Fibroblast of pulmonary artery (primary cell): ENCODE measurements at regions not wholly inside any gene's neighbourhood (a gene's known extent, or its start where the extent isn't known, plus 50 kb on each side); places are given as distances from the start of the nearest gene placed in this dataset.

ENCODE experiments used
- DNase-seq: peaks from one replicate; pipeline ENCODE4 v3.0.0-alpha.2; 2010; ENCODE audit warnings: low read depth
- H3K4me3 ChIP-seq: replicated peaks from 2 replicates; pipeline ENCODE4 v1.5.1; 2011; ENCODE audit warnings: low read depth, mild to moderate bottlenecking, control low read depth, low read length, moderate library complexity
- CTCF ChIP-seq: IDR thresholded peaks from 2 replicates; pipeline ENCODE4 v1.5.1; 2011; ENCODE audit warnings: mild to moderate bottlenecking, control low read depth, low read length, inconsistent platforms; ENCODE audit errors: missing control alignments

- H3K4me3 ChIP-seq: no peak overlapping the region
- TF ChIP-seq CTCF: no peak
- no peak for DNase-seq
These were observed 817.9 kb upstream of the ADGRL2 start for GRCh38 chr1:80982831-80983230.

GRCh38 chr1:80973101-80973500 lies 827.6 kb upstream of the ADGRL2 start:
- DNase-seq: no peak
- TF ChIP-seq CTCF: no peak
- no peak overlapping the region for H3K4me3 ChIP-seq

DNA sequence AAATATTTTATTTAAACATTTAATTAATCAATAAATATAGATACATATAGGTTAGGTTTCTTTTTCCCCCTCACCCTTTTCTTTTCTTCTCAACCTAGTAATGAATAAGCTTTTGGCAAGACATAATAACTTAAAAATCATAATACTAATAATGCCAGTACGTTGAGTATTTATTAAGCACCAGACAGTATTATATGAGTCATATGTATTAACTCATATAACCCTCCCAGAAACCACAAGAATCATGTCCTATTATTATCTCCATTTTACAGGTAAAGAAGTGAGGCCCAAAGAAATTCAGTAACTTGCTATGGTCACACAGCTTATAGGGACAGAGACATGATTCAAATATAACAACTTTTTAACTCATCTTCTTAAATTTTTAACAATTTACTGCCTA lies 834.5 kb upstream of the ADGRL2 start:
- TF ChIP-seq CTCF: no peak
- H3K4me3 ChIP-seq: no peak overlapping the region
- DNase-seq: no peak

DNA sequence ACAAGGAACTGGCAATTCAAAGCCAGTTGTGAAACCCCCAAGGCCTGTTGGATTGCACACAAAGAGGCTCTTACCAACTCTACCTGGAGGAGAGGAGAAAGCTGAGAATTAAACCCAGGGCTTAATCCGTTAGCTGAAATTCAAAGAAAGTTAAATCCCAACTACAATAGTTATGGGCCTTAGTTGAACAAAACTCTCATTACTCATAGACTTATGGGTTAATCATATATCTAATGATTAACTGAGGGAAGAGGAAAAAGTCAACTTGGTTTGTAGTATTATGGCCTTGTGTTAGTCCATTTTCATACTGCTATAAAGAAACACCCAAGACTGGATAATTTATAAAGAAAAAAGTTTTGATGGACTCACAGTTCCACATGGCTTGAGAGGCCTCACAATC lies 838.2 kb upstream of the ADGRL2 start:
- TF ChIP-seq CTCF: no peak
- H3K4me3 ChIP-seq: no peak overlapping the region
- DNase-seq: no peak

DNA sequence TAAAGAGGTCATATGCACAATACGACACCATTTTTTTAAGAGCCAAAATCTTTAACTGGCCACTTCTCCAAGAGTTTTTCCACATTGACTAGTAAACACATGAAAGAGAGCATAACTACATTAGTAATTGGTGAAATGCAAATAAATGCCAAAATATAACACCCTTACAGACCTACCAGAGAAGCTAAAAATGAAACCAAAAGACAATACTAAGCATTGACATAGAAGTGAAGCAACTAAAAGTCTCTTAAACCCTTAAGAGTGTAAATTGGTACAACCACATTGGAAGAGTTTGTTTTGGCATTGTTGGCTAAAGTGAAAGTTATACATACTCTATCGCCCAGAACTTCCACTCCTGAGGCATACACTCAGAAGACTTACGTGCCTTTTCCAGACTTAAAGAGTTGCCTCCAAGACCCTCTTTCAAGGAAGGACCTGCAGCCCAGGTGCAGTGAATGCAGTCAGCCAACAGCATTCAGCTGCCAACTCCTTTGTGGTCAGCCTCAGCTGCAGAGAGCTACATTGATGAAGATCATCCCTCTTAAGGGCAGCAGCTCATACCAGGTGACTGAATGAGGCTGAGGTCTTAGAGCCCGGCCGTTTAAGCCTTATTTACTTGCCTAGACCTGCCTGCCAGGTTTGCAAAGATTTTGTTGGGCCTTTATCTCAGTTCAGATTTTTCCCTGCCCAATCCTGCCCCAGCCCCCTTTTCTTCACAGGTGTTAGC lies 839.1 kb upstream of the ADGRL2 start:
- DNase-seq: no peak
- H3K4me3 ChIP-seq: no peak overlapping the region
- TF ChIP-seq CTCF: no peak

- no peak for TF ChIP-seq CTCF
- H3K4me3 ChIP-seq: no peak overlapping the region
- DNase-seq: no peak
These were observed 867.4 kb upstream of the ADGRL2 start for GRCh38 chr1:80933346-80933745.

- no peak for TF ChIP-seq CTCF
- H3K4me3 ChIP-seq: no peak overlapping the region
- no peak for DNase-seq
These were observed 869.6 kb upstream of the ADGRL2 start for GRCh38 chr1:80931178-80931577.
